ENCODE measurements at regions not wholly inside any gene's neighbourhood (a gene's known extent, or its start where the extent isn't known, plus 50 kb on each side); places are given as distances from the start of the nearest gene placed in this dataset.

DNA sequence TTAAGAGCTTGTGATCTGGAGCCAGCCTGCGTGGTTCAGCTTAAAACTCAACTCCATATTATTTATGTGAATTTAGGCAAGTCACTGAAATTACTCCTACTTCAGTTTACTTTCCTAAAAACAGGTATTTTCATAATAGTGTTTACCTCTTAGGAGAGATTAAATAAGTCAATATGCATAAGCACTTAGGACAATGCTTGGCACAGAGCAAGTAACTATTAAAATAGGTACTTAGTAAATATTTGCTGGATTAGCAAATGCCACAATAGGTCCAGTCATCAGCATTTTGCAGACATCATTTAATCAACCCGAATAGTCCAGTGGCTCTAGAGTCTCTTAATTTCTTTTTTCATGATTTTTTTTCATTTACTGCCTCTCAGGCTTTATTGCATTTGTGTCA is 78.6 kb upstream of the PTPRK start:
- intact Hi-C loops (cut with micrococcal nuclease; ENCODE audit: unreplicated experiment), result no loop called here
- CTCF ChIA-PET, result no interaction called here

GRCh38 chr6:128598571-128598970 is 78.2 kb upstream of the PTPRK start:
- H3K4me1 ChIP-seq (ENCODE audit: insufficient read depth, low read length, poor library complexity, severe bottlenecking), result peaks cover 50% of the 10 kb centered on the region
- H3K27me3 ChIP-seq (replicated peaks; ENCODE audit: insufficient read depth, low read depth, low read length, poor library complexity), result no peaks in the 10 kb centered on the region
- no peaks in the 10 kb centered on the region for H3K9me3 ChIP-seq (ENCODE audit: low read depth, low read length, poor library complexity, severe bottlenecking)
- no peak overlapping the region for H3K4me3 ChIP-seq (ENCODE audit: low read depth, low read length, poor library complexity, severe bottlenecking)
- no peak overlapping the region for H3K27ac ChIP-seq (ENCODE audit: low read depth, low read length, poor library complexity, severe bottlenecking)
- TF ChIP-seq, protein P1, sequence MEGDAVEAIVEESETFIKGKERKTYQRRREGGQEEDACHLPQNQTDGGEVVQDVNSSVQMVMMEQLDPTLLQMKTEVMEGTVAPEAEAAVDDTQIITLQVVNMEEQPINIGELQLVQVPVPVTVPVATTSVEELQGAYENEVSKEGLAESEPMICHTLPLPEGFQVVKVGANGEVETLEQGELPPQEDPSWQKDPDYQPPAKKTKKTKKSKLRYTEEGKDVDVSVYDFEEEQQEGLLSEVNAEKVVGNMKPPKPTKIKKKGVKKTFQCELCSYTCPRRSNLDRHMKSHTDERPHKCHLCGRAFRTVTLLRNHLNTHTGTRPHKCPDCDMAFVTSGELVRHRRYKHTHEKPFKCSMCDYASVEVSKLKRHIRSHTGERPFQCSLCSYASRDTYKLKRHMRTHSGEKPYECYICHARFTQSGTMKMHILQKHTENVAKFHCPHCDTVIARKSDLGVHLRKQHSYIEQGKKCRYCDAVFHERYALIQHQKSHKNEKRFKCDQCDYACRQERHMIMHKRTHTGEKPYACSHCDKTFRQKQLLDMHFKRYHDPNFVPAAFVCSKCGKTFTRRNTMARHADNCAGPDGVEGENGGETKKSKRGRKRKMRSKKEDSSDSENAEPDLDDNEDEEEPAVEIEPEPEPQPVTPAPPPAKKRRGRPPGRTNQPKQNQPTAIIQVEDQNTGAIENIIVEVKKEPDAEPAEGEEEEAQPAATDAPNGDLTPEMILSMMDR (conservative IDR thresholded peaks at IDR 0.05; ENCODE audit: low read depth, low read length), result no peak
- TF ChIP-seq EZH2 (IDR thresholded peaks at IDR 0.05; ENCODE audit: borderline replicate concordance, low read depth, low read length, poor library complexity, severe bottlenecking), result no peak
- DNase-seq (ENCODE audit: low spot score), result no peak
- H3K36me3 ChIP-seq (ENCODE audit: insufficient read depth, low read length, poor library complexity, severe bottlenecking), result no peaks in the 10 kb centered on the region
- CTCF ChIA-PET, result no interaction called here
- POLR2A ChIA-PET (ENCODE audit: low non-redundant PET), result no interaction called here
- intact Hi-C loops (cut with micrococcal nuclease; ENCODE audit: unreplicated experiment), result no loop called here
- BruUV-seq (replicated peaks), result no TSS peak

More for the DNA sequence above, 78.6 kb upstream of the PTPRK start:
- no TSS peak for BruUV-seq (replicated peaks)
- TF ChIP-seq, protein P1 (conservative IDR thresholded peaks at IDR 0.05; ENCODE audit: low read depth, low read length), result no peak
- TF ChIP-seq EZH2 (IDR thresholded peaks at IDR 0.05; ENCODE audit: borderline replicate concordance, low read depth, low read length, poor library complexity, severe bottlenecking), result no peak
- Histone ChIP-seq H3K4me1 (ENCODE audit: insufficient read depth, low read length, poor library complexity, severe bottlenecking) (peaks cover 47% of the 10 kb centered on the region), H3K9me3 (ENCODE audit: low read depth, low read length, poor library complexity, severe bottlenecking) (no peaks in the 10 kb centered on the region), H3K4me3 (ENCODE audit: low read depth, low read length, poor library complexity, severe bottlenecking) (no peak overlapping the region), H3K27me3 (replicated peaks; ENCODE audit: insufficient read depth, low read depth, low read length, poor library complexity) (no peaks in the 10 kb centered on the region), H3K27ac (ENCODE audit: low read depth, low read length, poor library complexity, severe bottlenecking) (no peak overlapping the region), H3K36me3 (ENCODE audit: insufficient read depth, low read length, poor library complexity, severe bottlenecking) (no peaks in the 10 kb centered on the region)
- DNase-seq (ENCODE audit: low spot score), result no peak
- POLR2A ChIA-PET (ENCODE audit: low non-redundant PET), result no interaction called here

GRCh38 chr6:128597956-128598355 is 77.6 kb upstream of the PTPRK start:
- no peak for DNase-seq (ENCODE audit: low spot score)

More at GRCh38 chr6:128597956-128598355, 77.6 kb upstream of the PTPRK start:
- BruUV-seq (replicated peaks), result no TSS peak
- Histone ChIP-seq H3K36me3 (ENCODE audit: insufficient read depth, low read length, poor library complexity, severe bottlenecking) (no peaks in the 10 kb centered on the region), H3K27me3 (replicated peaks; ENCODE audit: insufficient read depth, low read depth, low read length, poor library complexity) (no peaks in the 10 kb centered on the region), H3K27ac (ENCODE audit: low read depth, low read length, poor library complexity, severe bottlenecking) (no peak overlapping the region), H3K4me1 (ENCODE audit: insufficient read depth, low read length, poor library complexity, severe bottlenecking) (peaks cover 50% of the 10 kb centered on the region), H3K4me3 (ENCODE audit: low read depth, low read length, poor library complexity, severe bottlenecking) (no peak overlapping the region), H3K9me3 (ENCODE audit: low read depth, low read length, poor library complexity, severe bottlenecking) (no peaks in the 10 kb centered on the region)
- POLR2A ChIA-PET (ENCODE audit: low non-redundant PET), result interaction anchor here (0.5 kb wide), 1 partner anchor 16 kb away, joined by 6 read pairs; no protein-coding TSS in a partner anchor
- TF ChIP-seq EZH2 (IDR thresholded peaks at IDR 0.05; ENCODE audit: borderline replicate concordance, low read depth, low read length, poor library complexity, severe bottlenecking), result no peak
- TF ChIP-seq, protein P1 (conservative IDR thresholded peaks at IDR 0.05; ENCODE audit: low read depth, low read length), result no peak
- CTCF ChIA-PET, result no interaction called here
- intact Hi-C loops (cut with micrococcal nuclease; ENCODE audit: unreplicated experiment), result no loop called here

Data from A673 (cell line).